ENCODE measurements at regions not wholly inside any gene's neighbourhood (a gene's known extent, or its start where the extent isn't known, plus 50 kb on each side); places are given as distances from the start of the nearest gene placed in this dataset.

- Histone ChIP-seq H3K27me3 (ENCODE audit: low read length) (no peaks in the 10 kb centered on the region), H4K20me1 (ENCODE audit: low read depth, low read length) (no peaks in the 10 kb centered on the region), H3K9ac (ENCODE audit: low read length) (no peak overlapping the region), H3K9me3 (ENCODE audit: insufficient read depth, low read length) (0 out of 2 replicates have a peak, but pooled peaks cover 5% of the 10 kb centered on the region), H3K4me2 (ENCODE audit: low read depth, low read length, poor library complexity, severe bottlenecking) (no peak overlapping the region), H3K79me2 (ENCODE audit: insufficient read depth, low read length) (no peaks in the 10 kb centered on the region), H3K9me2 (replicated peaks; ENCODE audit: insufficient read depth, low read length) (0 out of 2 replicates have a peak, but pooled peaks cover 4% of the 10 kb centered on the region), H3K27ac (ENCODE audit: low read depth, low read length) (no peak overlapping the region), H3F3A (ENCODE audit: insufficient read depth) (no peaks in the 10 kb centered on the region), H2AFZ (ENCODE audit: low read depth, low read length, severe bottlenecking) (no peak overlapping the region), H3K36me3 (ENCODE audit: low read length) (no peaks in the 10 kb centered on the region), H3K4me3 (ENCODE audit: insufficient read depth, low read length, poor library complexity, severe bottlenecking) (no peak overlapping the region)
- TF ChIP-seq, protein P1, sequence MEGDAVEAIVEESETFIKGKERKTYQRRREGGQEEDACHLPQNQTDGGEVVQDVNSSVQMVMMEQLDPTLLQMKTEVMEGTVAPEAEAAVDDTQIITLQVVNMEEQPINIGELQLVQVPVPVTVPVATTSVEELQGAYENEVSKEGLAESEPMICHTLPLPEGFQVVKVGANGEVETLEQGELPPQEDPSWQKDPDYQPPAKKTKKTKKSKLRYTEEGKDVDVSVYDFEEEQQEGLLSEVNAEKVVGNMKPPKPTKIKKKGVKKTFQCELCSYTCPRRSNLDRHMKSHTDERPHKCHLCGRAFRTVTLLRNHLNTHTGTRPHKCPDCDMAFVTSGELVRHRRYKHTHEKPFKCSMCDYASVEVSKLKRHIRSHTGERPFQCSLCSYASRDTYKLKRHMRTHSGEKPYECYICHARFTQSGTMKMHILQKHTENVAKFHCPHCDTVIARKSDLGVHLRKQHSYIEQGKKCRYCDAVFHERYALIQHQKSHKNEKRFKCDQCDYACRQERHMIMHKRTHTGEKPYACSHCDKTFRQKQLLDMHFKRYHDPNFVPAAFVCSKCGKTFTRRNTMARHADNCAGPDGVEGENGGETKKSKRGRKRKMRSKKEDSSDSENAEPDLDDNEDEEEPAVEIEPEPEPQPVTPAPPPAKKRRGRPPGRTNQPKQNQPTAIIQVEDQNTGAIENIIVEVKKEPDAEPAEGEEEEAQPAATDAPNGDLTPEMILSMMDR (IDR thresholded peaks at IDR 0.05; ENCODE audit: insufficient read depth, low read length, poor library complexity, severe bottlenecking), result no peak
- no peak for TF ChIP-seq EZH2phosphoT487 (conservative IDR thresholded peaks at IDR 0.05; ENCODE audit: low read length)
Measured at GRCh38 chr6:50922579-50923525, 104.2 kb downstream of the TFAP2B start.

GRCh38 chr6:50924758-50925157, 106.1 kb downstream of the TFAP2B start:
- H3K9me2 ChIP-seq (replicated peaks; ENCODE audit: insufficient read depth, low read length), result 0 out of 2 replicates have a peak, but pooled peaks cover 4% of the 10 kb centered on the region
- no peaks in the 10 kb centered on the region for H3F3A ChIP-seq (ENCODE audit: insufficient read depth)
- H3K27ac ChIP-seq (ENCODE audit: low read depth, low read length), result no peak overlapping the region
- no peaks in the 10 kb centered on the region for H4K20me1 ChIP-seq (ENCODE audit: low read depth, low read length)
- H3K4me3 ChIP-seq (ENCODE audit: insufficient read depth, low read length, poor library complexity, severe bottlenecking), result no peak overlapping the region
- H3K4me2 ChIP-seq (ENCODE audit: low read depth, low read length, poor library complexity, severe bottlenecking), result no peak overlapping the region
- no peaks in the 10 kb centered on the region for H3K27me3 ChIP-seq (ENCODE audit: low read length)
- H3K9me3 ChIP-seq (ENCODE audit: insufficient read depth, low read length), result 0 out of 2 replicates have a peak, but pooled peaks cover 5% of the 10 kb centered on the region
- H3K79me2 ChIP-seq (ENCODE audit: insufficient read depth, low read length), result no peaks in the 10 kb centered on the region
- no peak overlapping the region for H2AFZ ChIP-seq (ENCODE audit: low read depth, low read length, severe bottlenecking)
- TF ChIP-seq, protein P1 (IDR thresholded peaks at IDR 0.05; ENCODE audit: insufficient read depth, low read length, poor library complexity, severe bottlenecking), result no peak
- no peak for TF ChIP-seq EZH2phosphoT487 (conservative IDR thresholded peaks at IDR 0.05; ENCODE audit: low read length)
- no peaks in the 10 kb centered on the region for H3K36me3 ChIP-seq (ENCODE audit: low read length)
- H3K9ac ChIP-seq (ENCODE audit: low read length), result no peak overlapping the region

DNA sequence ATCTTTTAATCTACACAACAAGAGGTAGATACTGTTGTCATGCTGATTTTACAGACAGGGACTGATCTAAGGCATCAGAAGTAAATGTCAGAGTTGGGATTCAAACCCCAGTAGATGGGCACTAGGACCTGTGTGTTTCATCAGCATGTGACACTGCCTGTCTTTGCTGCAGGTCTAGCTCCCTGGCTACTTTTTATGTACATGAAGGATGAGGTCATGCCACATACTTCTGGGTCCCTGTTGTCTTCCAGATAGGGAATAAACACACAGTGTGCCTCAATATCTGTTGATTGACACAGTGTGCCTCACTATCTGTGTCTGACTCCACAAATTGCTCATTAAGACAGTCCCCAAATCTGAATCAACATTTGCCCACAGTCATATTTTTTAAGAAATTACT, 106.9 kb downstream of the TFAP2B start:
- no peak overlapping the region for H3K27ac ChIP-seq (ENCODE audit: low read depth, low read length)
- H4K20me1 ChIP-seq (ENCODE audit: low read depth, low read length), result no peaks in the 10 kb centered on the region
- H3K4me3 ChIP-seq (ENCODE audit: insufficient read depth, low read length, poor library complexity, severe bottlenecking), result no peak overlapping the region
- no peak overlapping the region for H3K9ac ChIP-seq (ENCODE audit: low read length)
- H3K36me3 ChIP-seq (ENCODE audit: low read length), result no peaks in the 10 kb centered on the region
- H2AFZ ChIP-seq (ENCODE audit: low read depth, low read length, severe bottlenecking), result no peak overlapping the region
- H3K4me2 ChIP-seq (ENCODE audit: low read depth, low read length, poor library complexity, severe bottlenecking), result no peak overlapping the region
- H3K79me2 ChIP-seq (ENCODE audit: insufficient read depth, low read length), result no peaks in the 10 kb centered on the region
- TF ChIP-seq, protein P1 (IDR thresholded peaks at IDR 0.05; ENCODE audit: insufficient read depth, low read length, poor library complexity, severe bottlenecking), result no peak
- no peak for TF ChIP-seq EZH2phosphoT487 (conservative IDR thresholded peaks at IDR 0.05; ENCODE audit: low read length)
- no peaks in the 10 kb centered on the region for H3K27me3 ChIP-seq (ENCODE audit: low read length)
- H3K9me2 ChIP-seq (replicated peaks; ENCODE audit: insufficient read depth, low read length), result 0 out of 2 replicates have a peak, but pooled peaks cover 4% of the 10 kb centered on the region
- 0 out of 2 replicates have a peak, but pooled peaks cover 5% of the 10 kb centered on the region for H3K9me3 ChIP-seq (ENCODE audit: insufficient read depth, low read length)
- no peaks in the 10 kb centered on the region for H3F3A ChIP-seq (ENCODE audit: insufficient read depth)
